Suprapubic skin (tissue), 4 donors: ENCODE measurements at regions not wholly inside any gene's neighbourhood (a gene's known extent, or its start where the extent isn't known, plus 50 kb on each side); places are given as distances from the start of the nearest gene placed in this dataset.

Experiments used
- DNase-seq, 2 donors: peaks; one replicate each; pipeline ENCODE4 v3.0.0-alpha.2; 2019; ENCODE audit warnings: low spot score in 2 of 2
- H3K27ac ChIP-seq: fragments of 200-600 bp; sonication (generic); one replicate; pipeline ENCODE4 v1.5.1; 2019
- H3K27me3 ChIP-seq: fragments of 200-600 bp; sonication (generic); one replicate; pipeline ENCODE4 v1.5.1; 2019
- H3K36me3 ChIP-seq: fragments of 200-600 bp; sonication (generic); one replicate; pipeline ENCODE4 v1.5.1; 2019
- H3K4me1 ChIP-seq: fragments of 200-600 bp; sonication (generic); one replicate; pipeline ENCODE4 v1.5.1; 2019
- H3K4me3 ChIP-seq: fragments of 200-600 bp; sonication (generic); one replicate; pipeline ENCODE4 v1.5.1; 2019; ENCODE audit warnings: mild to moderate bottlenecking
- H3K9me3 ChIP-seq: fragments of 200-600 bp; sonication (generic); one replicate; pipeline ENCODE4 v1.5.1; 2019
- EP300 ChIP-seq: sonication (generic); formaldehyde crosslinking; IDR thresholded peaks from one replicate; pipeline ENCODE4 v1.6.1; 2017; ENCODE audit warnings: antibody characterized with exemption
- POLR2A ChIP-seq, 2 donors: fragments of 450-650 bp; IDR thresholded peaks; one replicate each; pipeline ENCODE4 v1.6.1; 2017; ENCODE audit warnings: antibody characterized with exemption in 2 of 2, mild to moderate bottlenecking in 2 of 2, moderate library complexity in 2 of 2
- POLR2AphosphoS5 ChIP-seq, 3 donors: sonication (generic); formaldehyde crosslinking; IDR thresholded peaks; one replicate each; pipeline ENCODE4 v1.6.1; 2017; ENCODE audit warnings: antibody characterized with exemption in 3 of 3
- WGBS: methylation state at CpG from one replicate; pipeline ENCODE4 v1.1.5; 2018; 5-methylcytosine and 5-hydroxymethylcytosine counted together
- TF ChIP-seq, protein P1 (sequence below), 2 donors: fragments of 200-600 bp in 1 of 2; fragments of 450-650 bp in 1 of 2; sonication (generic) in 1 of 2; IDR thresholded peaks; one replicate each; pipeline ENCODE4 v1.5.1; 2016 to 2019; ENCODE audit warnings: antibody characterized with exemption in 2 of 2, mild to moderate bottlenecking in 1 of 2, moderate library complexity in 1 of 2

DNA sequence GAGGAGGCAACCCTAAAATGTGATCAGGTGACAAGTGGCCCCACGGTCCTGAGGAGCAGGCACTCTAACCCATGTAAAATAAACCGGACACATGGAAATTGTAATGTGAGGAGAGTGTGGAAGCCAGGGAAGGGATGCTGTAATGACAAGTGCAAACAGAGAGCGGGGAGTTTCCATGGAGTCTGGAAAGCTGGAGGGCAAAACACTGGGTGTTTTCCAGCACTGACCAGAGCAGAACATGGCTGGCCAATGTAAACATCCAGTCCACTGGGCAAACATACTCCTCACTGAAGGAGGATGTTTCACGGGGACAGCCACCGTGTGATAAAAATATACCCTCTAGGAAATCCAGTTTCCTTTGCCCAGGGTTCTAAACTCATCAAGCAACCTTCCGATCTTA is 219.0 kb upstream of the JARID2 start:
- DNase-seq: no peak
- 57% methylated on average over 6 of the region's 6 CpGs for WGBS

DNA sequence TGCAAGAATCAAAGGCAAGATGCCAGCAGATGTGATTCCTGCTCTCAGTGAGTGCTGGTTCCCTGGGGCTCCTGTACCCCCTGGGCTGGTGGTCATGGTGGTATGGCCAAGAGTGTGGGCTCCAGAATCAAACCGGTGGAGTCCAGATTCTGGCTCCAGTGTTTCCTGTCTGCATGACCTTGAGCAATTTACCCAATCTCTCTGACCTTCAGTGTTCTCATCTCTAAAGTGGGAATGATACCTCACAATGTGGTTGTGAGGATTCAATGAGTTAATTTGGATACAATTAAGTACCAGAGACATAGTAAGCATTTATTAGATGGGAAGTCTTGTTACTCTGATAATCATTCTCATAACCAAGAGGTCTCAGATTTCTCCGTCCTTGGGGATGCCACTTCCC is 218.4 kb upstream of the JARID2 start:
- Histone ChIP-seq H3K27me3 (no peaks in the 10 kb centered on the region), H3K36me3 (no peaks in the 10 kb centered on the region), H3K27ac (no peak overlapping the region), H3K4me1 (no peaks in the 10 kb centered on the region), H3K9me3 (no peaks in the 10 kb centered on the region), H3K4me3 (no peak overlapping the region)
- DNase-seq: no peak
- TF ChIP-seq, protein P1, sequence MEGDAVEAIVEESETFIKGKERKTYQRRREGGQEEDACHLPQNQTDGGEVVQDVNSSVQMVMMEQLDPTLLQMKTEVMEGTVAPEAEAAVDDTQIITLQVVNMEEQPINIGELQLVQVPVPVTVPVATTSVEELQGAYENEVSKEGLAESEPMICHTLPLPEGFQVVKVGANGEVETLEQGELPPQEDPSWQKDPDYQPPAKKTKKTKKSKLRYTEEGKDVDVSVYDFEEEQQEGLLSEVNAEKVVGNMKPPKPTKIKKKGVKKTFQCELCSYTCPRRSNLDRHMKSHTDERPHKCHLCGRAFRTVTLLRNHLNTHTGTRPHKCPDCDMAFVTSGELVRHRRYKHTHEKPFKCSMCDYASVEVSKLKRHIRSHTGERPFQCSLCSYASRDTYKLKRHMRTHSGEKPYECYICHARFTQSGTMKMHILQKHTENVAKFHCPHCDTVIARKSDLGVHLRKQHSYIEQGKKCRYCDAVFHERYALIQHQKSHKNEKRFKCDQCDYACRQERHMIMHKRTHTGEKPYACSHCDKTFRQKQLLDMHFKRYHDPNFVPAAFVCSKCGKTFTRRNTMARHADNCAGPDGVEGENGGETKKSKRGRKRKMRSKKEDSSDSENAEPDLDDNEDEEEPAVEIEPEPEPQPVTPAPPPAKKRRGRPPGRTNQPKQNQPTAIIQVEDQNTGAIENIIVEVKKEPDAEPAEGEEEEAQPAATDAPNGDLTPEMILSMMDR (IDR thresholded peaks at IDR 0.05): no peak
- TF ChIP-seq POLR2A (IDR thresholded peaks at IDR 0.05): no peak
- WGBS: 90% methylated on average over 2 of the region's 2 CpGs

More for the DNA sequence above, 219.0 kb upstream of the JARID2 start:
- no peaks in the 10 kb centered on the region for H3K27me3 ChIP-seq
- H3K9me3 ChIP-seq: no peaks in the 10 kb centered on the region
- TF ChIP-seq POLR2AphosphoS5 (IDR thresholded peaks at IDR 0.05) (no peak), POLR2A (IDR thresholded peaks at IDR 0.05) (no peak), EP300 (no peak)
- TF ChIP-seq, protein P1 (IDR thresholded peaks at IDR 0.05): no peak
- no peaks in the 10 kb centered on the region for H3K4me1 ChIP-seq
- H3K36me3 ChIP-seq: no peaks in the 10 kb centered on the region
- no peak overlapping the region for H3K27ac ChIP-seq
- H3K4me3 ChIP-seq: no peak overlapping the region

DNA sequence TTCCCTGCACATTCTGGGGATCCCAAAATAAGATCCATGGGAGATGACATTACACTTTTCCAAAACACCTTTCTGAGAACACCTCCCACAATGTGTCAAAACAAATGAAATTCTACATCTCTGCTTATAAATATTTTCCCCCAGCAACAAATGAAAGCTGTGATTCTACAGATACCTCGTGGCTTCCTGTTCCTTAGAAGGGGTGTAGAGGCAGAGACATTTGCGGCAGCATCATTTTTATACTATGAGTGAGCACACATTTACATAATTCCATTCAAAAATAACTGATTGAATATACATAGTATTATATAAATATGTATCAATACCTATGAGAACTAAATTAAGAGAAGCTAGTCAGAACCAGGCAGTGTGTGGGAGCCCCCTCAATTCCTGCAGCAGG is 213.9 kb upstream of the JARID2 start:
- Histone ChIP-seq H3K27me3 (no peaks in the 10 kb centered on the region), H3K4me1 (peaks cover 5% of the 10 kb centered on the region), H3K9me3 (no peaks in the 10 kb centered on the region), H3K27ac (no peak overlapping the region), H3K4me3 (no peak overlapping the region), H3K36me3 (no peaks in the 10 kb centered on the region)
- 79% methylated on average over 2 of the region's 2 CpGs for WGBS
- TF ChIP-seq, protein P1 (IDR thresholded peaks at IDR 0.05): no peak
- no peak for TF ChIP-seq POLR2A (IDR thresholded peaks at IDR 0.05)
- no peak for TF ChIP-seq POLR2AphosphoS5 (IDR thresholded peaks at IDR 0.05)
- TF ChIP-seq EP300: no peak
- DNase-seq: no peak

DNA sequence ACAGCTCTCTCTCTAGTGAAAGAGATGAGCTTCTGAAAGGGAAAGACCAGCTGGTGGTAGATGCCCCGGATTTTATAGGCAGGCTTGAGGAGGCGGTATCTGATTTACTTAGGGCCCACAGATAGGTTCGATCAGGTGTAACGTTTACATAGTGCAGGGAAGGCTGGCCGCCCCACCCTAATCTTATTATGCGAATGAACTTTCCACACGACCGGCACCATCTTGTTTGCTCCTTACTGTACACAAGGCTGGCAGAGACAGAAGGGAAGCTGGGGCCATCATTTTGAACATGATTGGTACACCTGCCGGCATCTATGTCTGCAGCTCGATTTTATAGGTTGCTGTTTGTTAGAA is 212.0 kb upstream of the JARID2 start:
- H3K27me3 ChIP-seq: no peaks in the 10 kb centered on the region
- no peak for DNase-seq
- H3K4me3 ChIP-seq: no peak overlapping the region
- TF ChIP-seq EP300 (no peak), POLR2A (IDR thresholded peaks at IDR 0.05) (no peak), POLR2AphosphoS5 (IDR thresholded peaks at IDR 0.05) (no peak)
- TF ChIP-seq, protein P1 (IDR thresholded peaks at IDR 0.05): no peak
- H3K4me1 ChIP-seq: peaks cover 6% of the 10 kb centered on the region
- WGBS: 89% methylated on average over 10 of the region's 10 CpGs
- H3K9me3 ChIP-seq: no peaks in the 10 kb centered on the region
- no peak overlapping the region for H3K27ac ChIP-seq
- no peaks in the 10 kb centered on the region for H3K36me3 ChIP-seq

DNA sequence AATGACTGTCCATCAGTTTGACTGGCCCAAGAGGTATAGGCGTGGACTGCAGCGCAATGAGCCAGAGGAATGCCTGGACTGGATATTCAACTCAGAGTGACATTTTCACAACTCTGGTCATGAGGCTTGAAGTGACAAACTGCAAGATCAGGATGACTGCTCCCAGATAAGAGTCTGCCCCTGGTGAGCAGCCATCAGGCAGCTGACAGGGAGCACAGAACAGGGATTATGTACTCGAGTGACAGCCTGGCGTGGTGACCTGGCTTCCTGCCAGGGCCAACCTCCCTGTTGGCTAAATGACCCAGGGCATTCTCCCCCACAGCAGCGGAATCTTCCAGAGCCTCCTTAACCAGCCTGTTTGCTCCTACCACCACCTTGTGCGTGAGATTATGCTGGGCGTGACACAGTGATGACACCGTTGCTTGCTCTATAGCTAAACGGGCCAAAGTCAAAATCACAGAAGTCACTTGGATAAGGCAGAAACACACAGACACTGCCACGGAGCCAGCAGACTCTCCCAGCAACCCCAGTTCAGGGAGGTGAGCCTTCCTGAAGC is 209.1 kb upstream of the JARID2 start:
- TF ChIP-seq POLR2A (IDR thresholded peaks at IDR 0.05) (no peak), EP300 (no peak), POLR2AphosphoS5 (IDR thresholded peaks at IDR 0.05) (no peak)
- TF ChIP-seq, protein P1 (IDR thresholded peaks at IDR 0.05): no peak
- Histone ChIP-seq H3K4me1 (peaks cover 6% of the 10 kb centered on the region), H3K36me3 (no peaks in the 10 kb centered on the region), H3K9me3 (no peaks in the 10 kb centered on the region), H3K4me3 (no peak overlapping the region), H3K27ac (no peak overlapping the region), H3K27me3 (no peaks in the 10 kb centered on the region)
- 54% methylated on average over 7 of the region's 10 CpGs for WGBS
- DNase-seq: peak in 1 of 2 donors; percentile 67
